ENCODE measurements at regions not wholly inside any gene's neighbourhood (a gene's known extent, or its start where the extent isn't known, plus 50 kb on each side); places are given as distances from the start of the nearest gene placed in this dataset.

GRCh38 chr1:199121047-199121446 lies 482.2 kb downstream of the PTPRC start:
- no peak for TF ChIP-seq POLR2A (IDR thresholded peaks at IDR 0.05)
- TF ChIP-seq, protein P1, sequence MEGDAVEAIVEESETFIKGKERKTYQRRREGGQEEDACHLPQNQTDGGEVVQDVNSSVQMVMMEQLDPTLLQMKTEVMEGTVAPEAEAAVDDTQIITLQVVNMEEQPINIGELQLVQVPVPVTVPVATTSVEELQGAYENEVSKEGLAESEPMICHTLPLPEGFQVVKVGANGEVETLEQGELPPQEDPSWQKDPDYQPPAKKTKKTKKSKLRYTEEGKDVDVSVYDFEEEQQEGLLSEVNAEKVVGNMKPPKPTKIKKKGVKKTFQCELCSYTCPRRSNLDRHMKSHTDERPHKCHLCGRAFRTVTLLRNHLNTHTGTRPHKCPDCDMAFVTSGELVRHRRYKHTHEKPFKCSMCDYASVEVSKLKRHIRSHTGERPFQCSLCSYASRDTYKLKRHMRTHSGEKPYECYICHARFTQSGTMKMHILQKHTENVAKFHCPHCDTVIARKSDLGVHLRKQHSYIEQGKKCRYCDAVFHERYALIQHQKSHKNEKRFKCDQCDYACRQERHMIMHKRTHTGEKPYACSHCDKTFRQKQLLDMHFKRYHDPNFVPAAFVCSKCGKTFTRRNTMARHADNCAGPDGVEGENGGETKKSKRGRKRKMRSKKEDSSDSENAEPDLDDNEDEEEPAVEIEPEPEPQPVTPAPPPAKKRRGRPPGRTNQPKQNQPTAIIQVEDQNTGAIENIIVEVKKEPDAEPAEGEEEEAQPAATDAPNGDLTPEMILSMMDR (IDR thresholded peaks at IDR 0.05) = no peak
- no peaks in the 10 kb centered on the region for H3K36me3 ChIP-seq
- no peaks in the 10 kb centered on the region for H3K27me3 ChIP-seq
- H3K27ac ChIP-seq = no peak overlapping the region
- no peak overlapping the region for H3K4me3 ChIP-seq
- DNase-seq = no peak
- intact Hi-C loops (cut with DNase I; ENCODE audit: low total_unique reads) = no loop called here
- no peaks in the 10 kb centered on the region for H3K4me1 ChIP-seq
- no peaks in the 10 kb centered on the region for H3K9me3 ChIP-seq

GRCh38 chr1:199122085-199122484 lies 483.2 kb downstream of the PTPRC start:
- TF ChIP-seq, protein P1 (IDR thresholded peaks at IDR 0.05) = no peak
- TF ChIP-seq POLR2A (IDR thresholded peaks at IDR 0.05) = no peak
- Histone ChIP-seq H3K4me3 (no peak overlapping the region), H3K9me3 (no peaks in the 10 kb centered on the region), H3K4me1 (no peaks in the 10 kb centered on the region), H3K27ac (no peak overlapping the region), H3K36me3 (no peaks in the 10 kb centered on the region), H3K27me3 (no peaks in the 10 kb centered on the region)
- intact Hi-C loops (cut with DNase I; ENCODE audit: low total_unique reads) = no loop called here
- no peak for DNase-seq

DNA sequence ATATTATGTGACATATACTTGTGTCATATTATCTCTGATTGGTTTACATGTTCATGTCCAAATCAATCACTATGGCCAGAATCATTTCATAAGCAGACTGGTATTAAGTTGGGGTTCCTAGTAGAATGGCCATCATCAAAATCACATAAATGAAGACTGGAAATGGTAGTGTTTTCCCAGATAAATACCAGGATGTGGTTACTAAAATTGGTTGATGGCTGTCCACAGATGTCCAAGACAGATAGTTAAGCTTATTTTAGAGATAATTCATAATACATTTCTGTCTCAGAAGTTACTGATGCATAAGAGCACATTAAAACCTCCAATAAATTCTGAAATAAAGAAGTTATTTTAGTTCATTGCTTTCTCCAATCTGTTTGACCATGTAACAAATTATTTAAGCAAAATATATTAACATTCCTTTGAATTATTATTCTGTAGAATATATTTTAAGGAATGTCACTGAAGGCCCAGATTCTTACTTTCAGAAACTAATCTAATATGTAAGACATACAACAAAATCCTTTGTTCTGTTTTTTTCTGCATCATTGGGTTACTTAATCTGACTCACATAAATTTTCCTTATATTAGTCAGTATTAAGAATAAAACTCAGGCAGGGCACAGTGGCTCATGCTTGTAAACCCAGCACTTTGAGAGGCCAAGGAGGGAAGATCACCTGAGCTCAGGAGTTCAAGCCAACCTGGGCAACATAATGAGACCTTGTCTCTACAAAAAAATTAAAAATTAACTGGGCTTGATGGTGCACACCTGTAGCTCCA lies 483.9 kb downstream of the PTPRC start:
- H3K27ac ChIP-seq = no peak overlapping the region
- H3K27me3 ChIP-seq = no peaks in the 10 kb centered on the region
- H3K4me1 ChIP-seq = no peaks in the 10 kb centered on the region
- no peak for DNase-seq
- H3K36me3 ChIP-seq = no peaks in the 10 kb centered on the region
- TF ChIP-seq, protein P1 (IDR thresholded peaks at IDR 0.05) = no peak
- H3K9me3 ChIP-seq = no peaks in the 10 kb centered on the region
- H3K4me3 ChIP-seq = no peak overlapping the region
- intact Hi-C loops (cut with DNase I; ENCODE audit: low total_unique reads) = no loop called here

GRCh38 chr1:199123615-199124014 lies 484.8 kb downstream of the PTPRC start:
- Histone ChIP-seq H3K4me1 (no peaks in the 10 kb centered on the region), H3K27me3 (no peaks in the 10 kb centered on the region), H3K27ac (no peak overlapping the region), H3K4me3 (no peak overlapping the region), H3K36me3 (no peaks in the 10 kb centered on the region), H3K9me3 (no peaks in the 10 kb centered on the region)
- TF ChIP-seq POLR2A (IDR thresholded peaks at IDR 0.05) = no peak
- TF ChIP-seq, protein P1 (IDR thresholded peaks at IDR 0.05) = no peak
- no peak for DNase-seq
- intact Hi-C loops (cut with DNase I; ENCODE audit: low total_unique reads) = no loop called here

DNA sequence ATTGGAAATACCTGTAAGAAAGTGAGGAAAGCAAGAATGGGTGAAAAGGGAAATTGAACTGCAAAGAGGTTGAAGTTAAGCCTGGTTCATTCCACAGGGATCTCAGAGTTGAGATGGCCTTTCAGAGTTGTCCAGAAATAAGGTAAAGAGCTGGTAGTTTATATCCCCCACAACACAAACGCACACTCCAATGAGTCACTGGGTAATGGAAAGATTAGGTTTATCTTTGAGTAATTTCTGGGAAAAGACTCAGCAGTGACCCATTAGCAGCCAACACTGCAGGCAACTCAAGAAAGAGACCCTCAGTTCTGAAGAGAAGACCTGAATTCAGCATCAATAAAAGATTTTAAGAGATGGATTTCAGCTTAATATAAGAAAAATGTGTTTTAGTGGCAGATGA lies 485.5 kb downstream of the PTPRC start:
- Histone ChIP-seq H3K27ac (no peak overlapping the region), H3K27me3 (no peaks in the 10 kb centered on the region), H3K4me3 (no peak overlapping the region), H3K9me3 (no peaks in the 10 kb centered on the region), H3K4me1 (no peaks in the 10 kb centered on the region), H3K36me3 (no peaks in the 10 kb centered on the region)
- TF ChIP-seq, protein P1 (IDR thresholded peaks at IDR 0.05) = no peak
- DNase-seq = no peak
- intact Hi-C loops (cut with DNase I; ENCODE audit: low total_unique reads) = no loop called here
